ENCODE measurements at regions not wholly inside any gene's neighbourhood (a gene's known extent, or its start where the extent isn't known, plus 50 kb on each side); places are given as distances from the start of the nearest gene placed in this dataset.

DNA sequence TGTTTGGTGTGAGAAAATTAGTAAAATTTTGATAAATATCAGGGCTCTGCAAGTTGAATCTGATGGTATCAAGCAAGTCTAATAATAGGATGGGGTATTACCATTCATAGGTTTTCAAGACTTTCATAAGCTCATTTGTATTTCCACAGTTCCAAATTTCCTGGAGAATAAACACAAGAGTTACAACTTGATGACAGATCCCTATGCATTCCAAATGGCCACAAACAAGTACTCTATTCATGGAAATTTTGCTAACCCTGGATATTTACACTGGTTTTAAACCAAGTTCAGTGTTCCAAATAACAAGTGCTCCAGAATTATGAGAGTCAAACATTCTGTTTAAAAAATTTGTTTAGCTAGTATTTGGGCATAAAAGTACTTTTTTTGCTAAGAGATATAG lies 75.0 kb upstream of the CNTN6 start:
- Histone ChIP-seq H3K9ac (no peak overlapping the region), H3K9me3 (no peaks in the 10 kb centered on the region), H3K4me2 (no peak overlapping the region), H3K36me3 (replicated peaks in 1 of 2; ENCODE audit: control insufficient read depth in 1 of 2, insufficient read depth in 2 of 2, low read length in 1 of 2) (no peaks in the 10 kb centered on the region), H3K27me3 (ENCODE audit: insufficient read depth) (no peaks in the 10 kb centered on the region), H3K27ac (ENCODE audit: low read depth in 2 of 2, low read length in 1 of 2) (no peak overlapping the region), H4K20me1 (ENCODE audit: insufficient read depth) (no peaks in the 10 kb centered on the region), H3K4me1 (ENCODE audit: control insufficient read depth in 1 of 2, insufficient read depth in 2 of 2, low read depth in 1 of 2, low read length in 1 of 2) (no peaks in the 10 kb centered on the region), H3F3A (replicated peaks; ENCODE audit: insufficient read depth) (no peaks in the 10 kb centered on the region), H2AFZ (ENCODE audit: low read depth) (no peak overlapping the region), H3K4me3 (ENCODE audit: low read depth in 2 of 2, low read length in 1 of 2) (no peak overlapping the region), H3K79me2 (ENCODE audit: insufficient read depth) (no peaks in the 10 kb centered on the region), H3K9me2 (no peaks in the 10 kb centered on the region)
- CTCF ChIA-PET: no interaction called here
- DNase-seq: no peak
- POLR2A ChIA-PET: no interaction called here
- TF ChIP-seq YY1 (IDR thresholded peaks at IDR 0.05; ENCODE audit: low read depth): no peak
- TF ChIP-seq, protein P1, sequence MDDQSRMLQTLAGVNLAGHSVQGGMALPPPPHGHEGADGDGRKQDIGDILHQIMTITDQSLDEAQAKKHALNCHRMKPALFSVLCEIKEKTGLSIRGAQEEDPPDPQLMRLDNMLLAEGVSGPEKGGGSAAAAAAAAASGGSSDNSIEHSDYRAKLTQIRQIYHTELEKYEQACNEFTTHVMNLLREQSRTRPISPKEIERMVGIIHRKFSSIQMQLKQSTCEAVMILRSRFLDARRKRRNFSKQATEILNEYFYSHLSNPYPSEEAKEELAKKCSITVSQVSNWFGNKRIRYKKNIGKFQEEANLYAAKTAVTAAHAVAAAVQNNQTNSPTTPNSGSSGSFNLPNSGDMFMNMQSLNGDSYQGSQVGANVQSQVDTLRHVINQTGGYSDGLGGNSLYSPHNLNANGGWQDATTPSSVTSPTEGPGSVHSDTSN (IDR thresholded peaks at IDR 0.05): no peak
- TF ChIP-seq ELF1 (IDR thresholded peaks at IDR 0.05): no peak
- TF ChIP-seq NFIC (IDR thresholded peaks at IDR 0.05; ENCODE audit: borderline replicate concordance): no peak
- TF ChIP-seq FOXM1 (IDR thresholded peaks at IDR 0.05; ENCODE audit: low read depth): no peak

DNA sequence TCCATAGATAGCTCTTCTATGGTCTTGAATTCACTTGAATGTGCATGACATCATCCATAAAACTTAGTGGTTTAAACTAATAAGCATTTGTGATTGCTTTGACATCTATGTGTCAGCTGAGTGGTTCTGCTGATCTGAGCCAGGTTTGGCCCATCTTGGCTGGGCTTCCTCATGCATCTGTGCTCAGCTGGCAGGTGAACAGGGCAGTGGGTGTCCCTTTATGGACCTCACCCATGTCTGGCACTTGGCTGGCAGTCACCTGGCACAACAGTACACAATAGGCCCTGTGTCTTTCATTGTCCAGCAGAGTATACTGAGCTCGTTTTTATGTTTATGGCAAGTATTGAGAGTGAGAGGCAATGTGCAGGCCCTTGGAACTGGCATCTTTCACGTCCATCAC lies 73.7 kb upstream of the CNTN6 start:
- no peaks in the 10 kb centered on the region for H3K79me2 ChIP-seq (ENCODE audit: insufficient read depth)
- H4K20me1 ChIP-seq (ENCODE audit: insufficient read depth): no peaks in the 10 kb centered on the region
- H3K27ac ChIP-seq (ENCODE audit: low read depth in 2 of 2, low read length in 1 of 2): no peak overlapping the region
- no peaks in the 10 kb centered on the region for H3K4me1 ChIP-seq (ENCODE audit: control insufficient read depth in 1 of 2, insufficient read depth in 2 of 2, low read depth in 1 of 2, low read length in 1 of 2)
- H3K9me2 ChIP-seq: no peaks in the 10 kb centered on the region
- WGBS (ENCODE audit: low lambda C conversion rate): 25% methylated on average over 2 of the region's 2 CpGs
- H3K4me3 ChIP-seq (ENCODE audit: low read depth in 2 of 2, low read length in 1 of 2): no peak overlapping the region
- TF ChIP-seq TEAD4 (IDR thresholded peaks at IDR 0.05; ENCODE audit: borderline replicate concordance, insufficient read depth) (no peak), SMC3 (IDR thresholded peaks at IDR 0.05; ENCODE audit: low read depth, low read length) (no peak), RCOR1 (IDR thresholded peaks at IDR 0.05; ENCODE audit: low read length) (no peak), POLR2AphosphoS5 (IDR thresholded peaks at IDR 0.05; ENCODE audit: low read depth, low read length) (no peak), FOXJ3 (CRISPR knock-in tag; IDR thresholded peaks at IDR 0.05) (no peak), SIN3A (IDR thresholded peaks at IDR 0.05; ENCODE audit: borderline replicate concordance, low read depth, low read length) (no peak)
- TF ChIP-seq, protein P2, sequence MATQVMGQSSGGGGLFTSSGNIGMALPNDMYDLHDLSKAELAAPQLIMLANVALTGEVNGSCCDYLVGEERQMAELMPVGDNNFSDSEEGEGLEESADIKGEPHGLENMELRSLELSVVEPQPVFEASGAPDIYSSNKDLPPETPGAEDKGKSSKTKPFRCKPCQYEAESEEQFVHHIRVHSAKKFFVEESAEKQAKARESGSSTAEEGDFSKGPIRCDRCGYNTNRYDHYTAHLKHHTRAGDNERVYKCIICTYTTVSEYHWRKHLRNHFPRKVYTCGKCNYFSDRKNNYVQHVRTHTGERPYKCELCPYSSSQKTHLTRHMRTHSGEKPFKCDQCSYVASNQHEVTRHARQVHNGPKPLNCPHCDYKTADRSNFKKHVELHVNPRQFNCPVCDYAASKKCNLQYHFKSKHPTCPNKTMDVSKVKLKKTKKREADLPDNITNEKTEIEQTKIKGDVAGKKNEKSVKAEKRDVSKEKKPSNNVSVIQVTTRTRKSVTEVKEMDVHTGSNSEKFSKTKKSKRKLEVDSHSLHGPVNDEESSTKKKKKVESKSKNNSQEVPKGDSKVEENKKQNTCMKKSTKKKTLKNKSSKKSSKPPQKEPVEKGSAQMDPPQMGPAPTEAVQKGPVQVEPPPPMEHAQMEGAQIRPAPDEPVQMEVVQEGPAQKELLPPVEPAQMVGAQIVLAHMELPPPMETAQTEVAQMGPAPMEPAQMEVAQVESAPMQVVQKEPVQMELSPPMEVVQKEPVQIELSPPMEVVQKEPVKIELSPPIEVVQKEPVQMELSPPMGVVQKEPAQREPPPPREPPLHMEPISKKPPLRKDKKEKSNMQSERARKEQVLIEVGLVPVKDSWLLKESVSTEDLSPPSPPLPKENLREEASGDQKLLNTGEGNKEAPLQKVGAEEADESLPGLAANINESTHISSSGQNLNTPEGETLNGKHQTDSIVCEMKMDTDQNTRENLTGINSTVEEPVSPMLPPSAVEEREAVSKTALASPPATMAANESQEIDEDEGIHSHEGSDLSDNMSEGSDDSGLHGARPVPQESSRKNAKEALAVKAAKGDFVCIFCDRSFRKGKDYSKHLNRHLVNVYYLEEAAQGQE (IDR thresholded peaks at IDR 0.05; ENCODE audit: low read depth, low read length): no peak
- TF ChIP-seq, protein P3, sequence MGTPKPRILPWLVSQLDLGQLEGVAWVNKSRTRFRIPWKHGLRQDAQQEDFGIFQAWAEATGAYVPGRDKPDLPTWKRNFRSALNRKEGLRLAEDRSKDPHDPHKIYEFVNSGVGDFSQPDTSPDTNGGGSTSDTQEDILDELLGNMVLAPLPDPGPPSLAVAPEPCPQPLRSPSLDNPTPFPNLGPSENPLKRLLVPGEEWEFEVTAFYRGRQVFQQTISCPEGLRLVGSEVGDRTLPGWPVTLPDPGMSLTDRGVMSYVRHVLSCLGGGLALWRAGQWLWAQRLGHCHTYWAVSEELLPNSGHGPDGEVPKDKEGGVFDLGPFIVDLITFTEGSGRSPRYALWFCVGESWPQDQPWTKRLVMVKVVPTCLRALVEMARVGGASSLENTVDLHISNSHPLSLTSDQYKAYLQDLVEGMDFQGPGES (IDR thresholded peaks at IDR 0.05; ENCODE audit: low read depth, low read length): no peak
- no peaks in the 10 kb centered on the region for H3F3A ChIP-seq (replicated peaks; ENCODE audit: insufficient read depth)
- no peaks in the 10 kb centered on the region for H3K27me3 ChIP-seq (ENCODE audit: insufficient read depth)
- no peak overlapping the region for H2AFZ ChIP-seq (ENCODE audit: low read depth)
- H3K9ac ChIP-seq: no peak overlapping the region
- H3K36me3 ChIP-seq (replicated peaks in 1 of 2; ENCODE audit: control insufficient read depth in 1 of 2, insufficient read depth in 2 of 2, low read length in 1 of 2): no peaks in the 10 kb centered on the region
- no peaks in the 10 kb centered on the region for H3K9me3 ChIP-seq
- POLR2A ChIA-PET: no interaction called here
- no peak overlapping the region for H3K4me2 ChIP-seq
- no peak for DNase-seq
- CTCF ChIA-PET: no interaction called here
